ENCODE measurements at regions not wholly inside any gene's neighbourhood (a gene's known extent, or its start where the extent isn't known, plus 50 kb on each side); places are given as distances from the start of the nearest gene placed in this dataset.

DNA sequence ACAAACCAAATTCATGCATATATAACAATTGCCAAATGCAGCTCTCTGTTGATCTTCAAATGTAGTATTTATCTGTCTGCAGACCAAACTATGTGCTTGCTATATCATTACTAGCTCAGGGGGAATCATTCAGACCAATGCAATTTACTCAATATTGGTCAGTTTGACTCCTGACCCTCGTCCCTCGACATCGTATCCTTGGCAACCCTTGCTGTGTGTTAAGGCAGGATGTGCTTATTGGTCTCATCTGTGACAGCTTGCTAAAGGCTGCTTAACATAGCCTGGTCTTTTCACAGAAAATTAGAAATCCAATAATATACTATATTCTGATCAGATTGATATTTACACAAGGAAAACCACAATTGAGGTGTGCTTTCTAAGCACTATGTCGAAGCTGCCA, 747.1 kb downstream of the GALR1 start:
- Mint-ChIP-seq H3K27ac (no peak overlapping the region), H3K36me3 (no peaks in the 10 kb centered on the region), H3K9me3 (peaks cover 4 to 10% of the 10 kb centered on the region in 2 donors)
- ATAC-seq (no peak), DNase-seq (ENCODE audit: low spot score in 2 of 2) (no peak)

DNA sequence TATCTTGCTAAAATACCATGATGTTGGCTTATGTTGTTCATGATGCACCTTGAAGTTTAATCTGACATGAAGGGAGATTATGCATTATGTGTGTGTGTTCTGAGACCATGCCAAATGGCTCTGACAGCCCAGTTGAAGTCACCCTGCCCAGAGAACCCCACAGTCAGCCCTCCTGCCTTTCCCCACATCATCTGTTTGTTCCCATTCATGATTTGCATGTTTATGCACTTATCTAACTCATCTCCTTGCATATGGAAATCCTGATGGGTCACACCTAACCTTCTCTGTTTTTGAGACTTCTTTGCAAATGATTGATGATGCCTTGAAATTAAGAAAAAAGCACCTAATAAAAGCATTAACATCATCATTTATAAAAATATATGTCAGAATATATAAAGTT, 752.2 kb downstream of the GALR1 start:
- Mint-ChIP-seq H3K27ac (no peak overlapping the region), H3K36me3 (no peaks in the 10 kb centered on the region), H3K9me3 (peaks cover 4 to 8% of the 10 kb centered on the region in 2 donors)
- ATAC-seq (no peak), DNase-seq (ENCODE audit: low spot score in 2 of 2) (no peak)

DNA sequence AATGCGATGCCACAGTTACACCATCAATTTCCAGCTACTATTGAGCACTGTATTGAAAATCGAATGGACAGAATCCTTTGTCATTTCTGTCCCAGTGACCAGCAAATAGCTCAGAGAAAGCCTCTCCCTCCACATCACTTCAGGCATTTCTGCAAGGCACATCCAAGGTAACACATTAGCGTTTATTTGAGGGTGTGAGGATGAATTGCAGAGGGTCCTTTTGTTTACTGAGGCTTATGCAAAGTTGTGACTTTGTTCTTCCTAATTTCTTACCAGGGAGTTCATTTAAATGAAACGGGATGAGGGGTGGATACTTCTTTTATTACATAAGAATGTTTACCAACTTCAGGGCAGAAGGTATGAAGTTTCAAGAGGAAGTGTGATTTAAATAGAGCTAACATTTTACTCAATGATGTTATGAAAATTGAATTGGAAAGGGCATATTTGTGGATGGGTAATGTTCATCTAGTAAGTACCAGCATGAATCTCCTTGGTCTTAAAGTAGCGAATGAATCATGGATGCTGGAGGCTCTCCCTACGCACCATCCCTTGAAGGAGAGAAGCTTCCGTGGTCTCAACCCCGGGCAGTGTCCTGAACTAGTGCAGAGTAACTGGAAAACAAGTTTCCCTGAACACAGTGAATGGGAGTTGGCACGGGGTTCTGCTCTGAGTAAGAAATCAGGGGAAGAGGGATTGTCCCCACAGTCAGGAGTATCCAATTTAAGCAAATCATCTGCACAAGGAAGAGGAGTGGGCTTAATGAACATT, 756.5 kb downstream of the GALR1 start:
- H3K9me3 Mint-ChIP-seq: peaks cover 19 to 21% of the 10 kb centered on the region in 2 donors

DNA sequence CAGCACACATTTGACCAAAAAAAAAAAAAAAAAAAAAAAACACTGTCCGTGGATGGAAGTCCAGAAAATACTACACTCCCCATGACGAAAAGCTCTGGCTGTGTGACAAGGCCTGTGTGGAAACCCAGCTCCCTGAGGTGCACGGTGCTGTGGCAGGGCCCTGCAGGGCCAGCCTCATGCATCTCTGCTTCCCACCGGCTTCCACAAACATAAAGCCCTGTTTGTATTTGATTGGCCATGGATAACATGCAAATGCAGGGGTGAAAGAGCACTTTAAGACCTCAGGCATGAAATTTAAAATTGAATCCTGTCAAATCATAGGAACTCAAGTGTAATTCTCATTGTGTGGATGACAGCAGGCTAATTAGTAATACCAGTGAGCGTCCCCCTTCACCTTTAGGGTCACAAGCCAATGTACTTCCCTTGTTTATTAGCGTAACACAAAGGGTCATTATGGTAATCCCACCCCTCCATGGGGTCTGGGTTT, 757.2 kb downstream of the GALR1 start:
- Mint-ChIP-seq H3K27ac (no peak overlapping the region), H3K36me3 (peaks cover 0 to 7% of the 10 kb centered on the region in 2 donors), H3K9me3 (peaks cover 17% of the 10 kb centered on the region in 2 donors)
- no peak for ATAC-seq
- DNase-seq (ENCODE audit: low spot score in 2 of 2): no peak

More for the DNA sequence above, 756.5 kb downstream of the GALR1 start:
- no peak for ATAC-seq
- peaks cover 0 to 7% of the 10 kb centered on the region in 2 donors for H3K36me3 Mint-ChIP-seq
- DNase-seq (ENCODE audit: low spot score in 2 of 2): no peak
- no peak overlapping the region for H3K27ac Mint-ChIP-seq

DNA sequence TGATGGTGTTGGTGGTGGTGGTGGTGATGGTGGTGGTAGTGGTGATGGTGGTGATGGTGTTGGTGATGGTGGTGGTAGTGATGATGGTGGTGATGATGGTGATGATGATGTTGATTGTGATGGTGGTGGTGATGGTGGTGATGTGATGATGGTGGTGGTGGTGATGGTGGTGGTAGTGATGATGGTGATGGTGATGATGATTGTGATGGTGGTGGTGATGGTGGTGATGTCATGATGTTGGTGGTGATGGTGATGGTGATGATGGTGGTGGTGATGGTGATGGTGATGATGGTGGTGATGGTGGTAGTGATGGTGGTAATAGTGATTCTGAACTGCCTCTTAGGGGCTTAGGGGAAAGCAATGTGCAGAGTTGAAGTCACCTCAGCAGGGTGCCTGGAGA, 760.7 kb downstream of the GALR1 start:
- no peak for DNase-seq (ENCODE audit: low spot score in 2 of 2)
- no peak for ATAC-seq
- Mint-ChIP-seq H3K36me3 (peaks cover 0 to 7% of the 10 kb centered on the region in 2 donors), H3K27ac (no peak overlapping the region), H3K9me3 (peaks cover 15 to 17% of the 10 kb centered on the region in 2 donors)

DNA sequence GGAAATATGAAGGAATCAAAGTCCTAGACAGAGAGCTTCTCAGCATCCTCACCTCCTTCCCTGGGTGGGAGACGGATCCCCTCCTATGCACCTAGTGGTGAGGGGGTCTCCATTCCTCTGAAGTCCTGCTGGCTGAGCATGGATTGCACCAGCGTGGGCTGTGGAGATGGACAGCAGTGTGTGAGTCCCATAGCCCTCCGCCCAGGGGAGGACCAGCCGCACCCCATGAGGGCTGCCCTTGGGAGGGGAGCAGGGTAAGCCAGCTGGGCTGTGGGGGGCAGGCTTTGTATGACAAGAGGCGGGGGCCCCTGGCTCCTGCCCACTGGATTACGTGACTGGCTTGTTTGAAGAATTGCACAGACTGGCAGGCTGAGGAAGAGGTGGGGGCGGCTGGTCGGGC, 768.2 kb downstream of the GALR1 start:
- no peak for DNase-seq (ENCODE audit: low spot score in 2 of 2)
- no peaks in the 10 kb centered on the region for H3K36me3 Mint-ChIP-seq
- H3K9me3 Mint-ChIP-seq: no peaks in the 10 kb centered on the region
- no peak overlapping the region for H3K27ac Mint-ChIP-seq
- no peak for ATAC-seq

DNA sequence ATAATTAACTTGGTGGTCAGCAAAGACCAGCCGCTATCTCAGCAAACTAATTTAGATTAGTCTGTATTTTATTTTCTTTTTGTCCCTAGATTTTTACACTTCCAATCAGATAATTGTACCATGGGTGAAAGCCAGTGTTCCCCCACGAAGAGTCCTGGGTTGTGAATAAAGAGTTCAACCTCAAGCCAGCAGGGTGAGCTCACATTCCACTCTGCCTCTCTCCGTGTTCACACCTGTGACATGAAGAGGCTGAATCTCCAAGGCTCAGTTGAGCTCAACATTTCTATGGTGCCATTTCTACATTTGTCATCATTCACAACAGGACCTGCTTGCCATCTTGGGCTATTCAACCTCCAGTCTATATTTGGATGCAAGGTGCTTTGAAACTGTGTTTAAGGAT, 771.5 kb downstream of the GALR1 start:
- ATAC-seq: no peak
- Mint-ChIP-seq H3K36me3 (no peaks in the 10 kb centered on the region), H3K27ac (no peak overlapping the region), H3K9me3 (no peaks in the 10 kb centered on the region)
- DNase-seq (ENCODE audit: low spot score in 2 of 2): no peak

DNA sequence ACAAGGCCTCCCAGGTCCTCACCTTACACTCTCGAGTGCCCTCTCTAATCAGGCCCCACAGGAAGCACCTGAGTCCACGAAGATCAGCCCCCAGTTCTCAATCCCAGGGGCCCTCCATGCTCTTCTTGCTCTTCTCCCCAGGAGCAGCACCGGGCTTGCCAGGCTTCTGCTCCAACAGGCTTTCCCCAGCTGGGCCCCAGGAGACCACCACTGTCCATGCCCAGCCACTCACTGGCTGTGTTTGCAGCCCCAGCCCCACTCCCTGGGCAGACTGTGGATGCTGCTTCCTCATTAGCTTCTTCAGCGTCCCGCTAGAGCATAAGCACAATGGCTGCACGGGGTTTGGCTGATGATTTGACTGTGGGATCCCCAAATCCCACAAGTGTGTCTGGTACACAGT, 781.9 kb downstream of the GALR1 start:
- DNase-seq (ENCODE audit: low spot score in 2 of 2): no peak
- peaks cover 0 to 3% of the 10 kb centered on the region in 2 donors for H3K9me3 Mint-ChIP-seq
- H3K36me3 Mint-ChIP-seq: no peaks in the 10 kb centered on the region
- H3K27ac Mint-ChIP-seq: no peak overlapping the region
- ATAC-seq: no peak

DNA sequence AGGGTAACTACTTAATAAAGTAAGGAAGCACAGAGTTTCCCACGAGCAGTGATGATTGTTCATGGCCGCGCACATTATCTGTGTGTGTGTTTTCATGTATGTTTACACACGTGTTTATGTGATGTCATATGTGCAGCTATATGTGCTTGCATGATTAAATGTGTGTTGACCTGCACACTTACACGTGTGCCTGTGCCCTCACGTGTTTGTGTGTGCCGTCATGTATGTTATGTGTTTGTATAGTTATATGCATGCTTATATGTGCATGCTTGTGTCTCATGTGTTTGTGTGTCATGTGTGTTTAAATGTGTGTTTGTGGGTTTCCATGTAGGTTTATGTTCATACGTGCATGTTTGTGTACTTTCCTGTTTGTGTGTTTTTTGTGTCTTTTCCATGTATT, 782.3 kb downstream of the GALR1 start:
- Mint-ChIP-seq H3K36me3 (no peaks in the 10 kb centered on the region), H3K9me3 (peaks cover 0 to 3% of the 10 kb centered on the region in 2 donors), H3K27ac (no peak overlapping the region)
- DNase-seq (ENCODE audit: low spot score in 2 of 2) (no peak), ATAC-seq (no peak)

DNA sequence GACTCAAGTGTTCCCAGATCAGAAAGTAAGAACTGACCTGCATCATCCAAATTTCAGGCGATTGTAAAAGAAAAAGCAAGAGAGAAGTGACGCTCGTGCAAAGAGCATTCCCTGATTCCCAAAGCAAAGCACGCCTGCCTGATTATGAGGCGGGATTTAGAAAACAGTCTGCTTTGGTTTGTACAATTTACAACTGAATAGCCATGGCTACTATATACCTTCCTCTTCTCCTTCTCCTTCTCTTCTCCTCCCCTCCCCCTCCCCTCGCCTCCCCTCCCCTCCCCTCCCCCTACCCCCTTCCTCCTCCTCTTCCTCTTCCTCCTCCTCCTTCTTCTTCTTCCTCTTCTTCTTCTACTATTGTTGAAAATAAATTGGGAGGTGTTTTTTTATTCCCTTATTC, 782.9 kb downstream of the GALR1 start:
- no peak for DNase-seq (ENCODE audit: low spot score in 2 of 2)
- H3K9me3 Mint-ChIP-seq: peaks cover 0 to 6% of the 10 kb centered on the region in 2 donors
- no peaks in the 10 kb centered on the region for H3K36me3 Mint-ChIP-seq
- ATAC-seq: no peak
- no peak overlapping the region for H3K27ac Mint-ChIP-seq

DNA sequence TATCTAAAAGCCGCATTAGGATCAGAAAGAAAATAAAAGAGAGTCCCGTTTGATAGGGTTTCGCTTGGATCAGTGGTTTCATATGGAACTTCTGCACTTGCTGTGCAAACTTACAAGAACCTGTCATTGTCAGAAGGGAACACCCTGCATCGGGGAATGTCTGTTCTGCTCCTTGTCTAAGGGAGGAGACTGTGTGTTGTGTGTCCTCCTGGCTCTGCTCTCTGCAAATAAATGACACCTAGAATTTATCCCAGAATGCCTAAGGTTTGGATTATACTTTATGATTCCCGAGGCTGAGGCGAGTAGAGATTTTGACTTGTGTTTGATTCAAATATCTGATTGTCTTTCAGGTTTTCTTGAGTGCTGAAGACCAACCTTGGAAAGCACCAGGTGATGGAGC, 785.1 kb downstream of the GALR1 start:
- Mint-ChIP-seq H3K36me3 (no peaks in the 10 kb centered on the region), H3K27ac (no peak overlapping the region), H3K9me3 (peaks cover 10 to 18% of the 10 kb centered on the region in 2 donors)
- no peak for DNase-seq (ENCODE audit: low spot score in 2 of 2)
- no peak for ATAC-seq

DNA sequence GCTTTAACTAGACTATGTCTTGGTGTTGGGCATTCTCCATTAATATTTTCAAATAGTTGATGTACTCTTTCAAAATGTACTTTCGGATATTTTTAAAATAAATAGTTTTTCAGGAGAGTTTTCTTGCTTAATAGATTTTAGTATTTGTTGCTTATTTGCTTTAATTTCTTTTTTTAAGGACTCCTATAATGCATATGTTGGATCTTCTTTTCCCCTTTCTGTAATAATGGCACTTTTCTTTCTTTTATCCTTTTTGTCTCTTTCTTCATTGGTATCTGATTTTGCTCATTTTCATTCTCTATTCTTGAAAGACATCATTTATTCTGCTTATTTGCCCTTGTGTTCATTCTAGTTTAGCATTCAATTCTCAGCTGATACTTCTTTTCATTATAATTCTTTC, 791.6 kb downstream of the GALR1 start:
- H3K27ac Mint-ChIP-seq: no peak overlapping the region
- ATAC-seq (no peak), DNase-seq (ENCODE audit: low spot score in 2 of 2) (no peak)
- H3K9me3 Mint-ChIP-seq: peaks cover 23 to 45% of the 10 kb centered on the region in 2 donors
- H3K36me3 Mint-ChIP-seq: peaks cover 0 to 11% of the 10 kb centered on the region in 2 donors

DNA sequence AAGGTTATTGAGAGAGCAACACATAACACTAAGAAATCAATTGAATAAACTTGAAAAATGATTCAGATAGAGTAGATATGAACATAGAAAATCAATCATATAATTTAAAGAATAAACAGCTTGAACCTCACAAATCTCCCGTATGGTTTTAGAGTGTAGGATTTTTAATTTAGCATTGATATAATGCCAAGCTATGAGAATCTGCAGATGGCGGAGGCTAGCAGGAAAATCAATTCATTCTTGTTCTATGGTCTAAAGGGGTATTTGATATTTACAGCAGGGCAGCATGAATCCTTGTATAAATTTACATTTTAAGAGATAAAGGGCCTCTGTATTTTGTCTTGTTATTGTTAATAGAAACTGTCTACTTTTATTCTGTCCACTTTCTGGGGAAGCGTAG, 797.0 kb downstream of the GALR1 start:
- Mint-ChIP-seq H3K27ac (no peak overlapping the region), H3K36me3 (peaks cover 0 to 11% of the 10 kb centered on the region in 2 donors), H3K9me3 (peaks cover 7 to 14% of the 10 kb centered on the region in 2 donors)
- DNase-seq (ENCODE audit: low spot score in 2 of 2) (no peak), ATAC-seq (no peak)

DNA sequence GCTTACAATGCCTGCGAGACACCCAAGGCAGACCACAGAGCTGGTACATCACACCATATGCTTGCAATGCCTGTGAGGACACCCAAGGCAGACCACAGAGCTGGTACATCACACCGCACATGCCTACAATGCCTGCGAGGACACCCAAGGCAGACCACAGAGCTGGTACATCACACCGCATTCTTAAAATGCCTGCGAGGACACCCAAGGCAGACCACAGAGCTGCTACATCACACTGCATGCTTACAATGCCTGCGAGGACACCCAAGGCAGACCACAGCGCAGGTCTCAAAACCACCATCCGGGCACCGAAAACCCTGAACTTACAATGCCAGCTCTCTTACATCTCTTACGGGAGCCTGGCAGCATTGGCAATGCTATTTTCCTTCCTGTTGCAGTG, 799.6 kb downstream of the GALR1 start:
- ATAC-seq: no peak
- DNase-seq (ENCODE audit: low spot score in 2 of 2): no peak
- Mint-ChIP-seq H3K36me3 (no peaks in the 10 kb centered on the region), H3K27ac (no peak overlapping the region), H3K9me3 (no peaks in the 10 kb centered on the region)

DNA sequence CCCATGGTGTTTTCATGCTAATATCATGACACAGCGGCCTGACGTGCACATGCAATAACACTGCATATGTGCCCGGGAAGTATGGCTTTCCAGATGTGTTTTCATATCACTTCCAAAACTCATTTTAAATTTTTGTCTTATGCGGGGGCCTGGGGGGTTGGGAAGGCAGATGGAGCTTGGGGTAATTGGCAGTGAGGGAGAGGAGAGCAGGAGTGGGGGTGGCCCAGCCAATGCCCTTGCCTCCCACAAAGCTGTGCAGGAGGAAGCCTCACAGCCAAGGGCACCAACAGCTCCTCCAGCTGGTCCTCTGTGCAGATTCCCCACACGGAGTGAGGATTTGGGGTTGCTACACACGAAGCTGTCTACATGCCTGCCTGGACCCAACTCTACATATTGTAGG, 805.2 kb downstream of the GALR1 start:
- peaks cover 0 to 5% of the 10 kb centered on the region in 2 donors for H3K9me3 Mint-ChIP-seq
- no peak for ATAC-seq
- no peaks in the 10 kb centered on the region for H3K36me3 Mint-ChIP-seq
- DNase-seq (ENCODE audit: low spot score in 2 of 2): no peak
- no peak overlapping the region for H3K27ac Mint-ChIP-seq

DNA sequence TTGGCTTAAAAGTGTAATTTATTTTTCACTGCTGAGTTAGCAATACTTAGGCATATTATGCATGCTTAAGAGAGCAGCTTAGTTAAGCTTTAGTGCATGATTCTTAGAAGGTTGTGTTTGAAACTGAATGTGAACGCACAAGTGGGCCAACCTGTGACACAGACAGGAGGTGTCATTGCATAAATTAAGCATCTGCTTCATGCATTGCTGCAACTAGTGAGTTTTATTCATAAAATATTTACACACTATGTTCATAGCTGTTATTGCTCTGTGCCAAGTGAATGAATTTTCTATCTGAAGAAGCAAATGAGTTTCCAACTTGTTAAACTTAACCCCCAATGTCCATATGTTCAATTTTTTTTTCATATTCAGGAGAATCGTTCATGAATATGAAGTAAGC, 806.4 kb downstream of the GALR1 start:
- no peak for DNase-seq (ENCODE audit: low spot score in 2 of 2)
- Mint-ChIP-seq H3K27ac (no peak overlapping the region), H3K9me3 (peaks cover 0 to 5% of the 10 kb centered on the region in 2 donors), H3K36me3 (no peaks in the 10 kb centered on the region)
- ATAC-seq: no peak

DNA sequence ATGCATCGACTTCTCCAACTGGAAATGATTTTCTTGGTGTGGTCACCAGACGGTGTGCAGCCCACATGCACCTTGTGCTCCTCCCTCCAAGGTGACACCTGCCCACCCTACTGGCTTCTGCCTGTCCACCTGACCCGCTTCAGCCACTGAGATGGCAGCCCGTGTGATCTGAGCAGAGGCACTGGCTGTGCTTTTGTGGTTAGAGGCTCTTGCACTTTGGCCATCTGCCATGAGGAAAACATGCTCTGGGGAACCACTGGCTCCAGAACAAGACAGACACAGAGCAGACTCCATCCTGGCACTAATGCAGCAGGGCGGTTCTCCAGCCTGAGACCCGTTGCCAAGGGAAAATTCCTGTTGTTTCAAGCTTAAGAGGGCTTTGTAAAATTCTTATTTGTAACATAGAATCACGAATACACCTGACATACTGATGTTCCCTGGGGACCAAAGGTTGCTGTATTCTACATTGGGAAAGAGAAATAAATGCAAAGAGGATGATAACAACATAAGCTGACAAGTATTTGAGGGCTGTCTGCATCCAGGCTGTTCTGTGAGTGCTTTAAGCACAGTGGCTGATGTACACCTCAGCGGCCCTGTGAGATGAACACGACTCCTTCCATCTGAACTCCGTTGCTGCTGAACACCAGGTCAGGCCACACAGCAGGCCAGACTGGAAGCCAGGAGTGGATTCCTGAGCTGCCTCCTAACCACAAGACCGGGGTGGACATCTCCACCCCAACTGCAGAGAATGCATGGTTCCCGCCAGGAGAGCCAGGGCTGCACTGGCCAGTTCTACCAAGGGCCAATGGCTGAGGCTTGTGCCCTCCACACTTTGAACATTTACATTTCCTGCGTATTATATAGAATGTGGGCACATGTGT, 820.4 kb downstream of the GALR1 start:
- ATAC-seq: no peak

More for the DNA sequence above, 820.4 kb downstream of the GALR1 start:
- DNase-seq (ENCODE audit: low spot score in 2 of 2): no peak
- Mint-ChIP-seq H3K27ac (no peak overlapping the region), H3K36me3 (no peaks in the 10 kb centered on the region), H3K9me3 (no peaks in the 10 kb centered on the region)
